ENCODE measurements at regions not wholly inside any gene's neighbourhood (a gene's known extent, or its start where the extent isn't known, plus 50 kb on each side); places are given as distances from the start of the nearest gene placed in this dataset.

- Histone ChIP-seq H3K36me3 (ENCODE audit: control insufficient read depth in 1 of 2, insufficient read depth in 2 of 2, low read length in 2 of 2) (no peaks in the 10 kb centered on the region), H3K9me3 (ENCODE audit: control insufficient read depth in 1 of 2, insufficient read depth in 1 of 2, low read depth in 1 of 2, low read length in 2 of 2) (no peaks in the 10 kb centered on the region), H3K79me2 (ENCODE audit: insufficient read depth, low read length) (no peaks in the 10 kb centered on the region), H3K27ac (ENCODE audit: low read depth, low read length) (no peak overlapping the region), H3K9ac (ENCODE audit: low read length) (no peak overlapping the region), H3K9me2 (ENCODE audit: insufficient read depth) (no peaks in the 10 kb centered on the region; the same call in 1 of the 2 replicates), H2AFZ (ENCODE audit: low read depth, low read length, poor library complexity, severe bottlenecking) (no peak overlapping the region), H4K20me1 (ENCODE audit: insufficient read depth) (no peaks in the 10 kb centered on the region), H3K27me3 (ENCODE audit: insufficient read depth, low read length) (no peaks in the 10 kb centered on the region), H3K4me1 (ENCODE audit: control insufficient read depth in 1 of 2, insufficient read depth in 2 of 2, low read length in 2 of 2) (peaks cover 5 to 8% of the 10 kb centered on the region in 2 experiments; a peak in 3 of 4 replicates), H3K4me3 (replicated peaks in 1 of 2; ENCODE audit: low read depth in 1 of 2, low read length in 2 of 2) (no peak overlapping the region), H3K4me2 (ENCODE audit: low read length) (no peak overlapping the region)
- CTCF ChIA-PET, result no interaction called here
- RAD21 ChIA-PET (ENCODE audit: low non-redundant PET in 1 of 2, low total read pairs in 2 of 2, uncharacterized antibody in 2 of 2, unreplicated experiment in 2 of 2), result no interaction called here
- BruUV-seq (replicated peaks), result no TSS peak
- POLR2A ChIA-PET, result no interaction called here
- intact Hi-C loops (cut with micrococcal nuclease), result no loop called here
- DNase-seq (ENCODE audit: low read depth, low spot score) (no peak), ATAC-seq (no peak)
- TF ChIP-seq CTCF (IDR thresholded peaks at IDR 0.05 in 2 of 3, conservative IDR thresholded peaks at IDR 0.05 in 1 of 3; ENCODE audit: borderline replicate concordance in 1 of 3, insufficient read depth in 1 of 3, low read depth in 2 of 3, low read length in 2 of 3) (no peak), TCF7L2 (IDR thresholded peaks at IDR 0.05; ENCODE audit: borderline replicate concordance, extremely low read depth, insufficient read depth, insufficient read length) (no peak), POLR2AphosphoS5 (IDR thresholded peaks at IDR 0.05; ENCODE audit: low read depth, low read length) (no peak), MAX (IDR thresholded peaks at IDR 0.05) (no peak), RAD21 (IDR thresholded peaks at IDR 0.05; ENCODE audit: low read depth) (no peak), YY1 (IDR thresholded peaks at IDR 0.05; ENCODE audit: extremely low read depth, insufficient replicate concordance, low read depth, low read length) (no peak), CBX3 (IDR thresholded peaks at IDR 0.05; ENCODE audit: low read depth) (no peak), ATF3 (IDR thresholded peaks at IDR 0.05) (no peak), ELF1 (IDR thresholded peaks at IDR 0.05; ENCODE audit: borderline replicate concordance, low read depth) (no peak), ZBTB33 (IDR thresholded peaks at IDR 0.05; ENCODE audit: extremely low read depth, insufficient replicate concordance, low read length) (no peak), JUND (IDR thresholded peaks at IDR 0.05) (no peak), EGR1 (IDR thresholded peaks at IDR 0.05; ENCODE audit: low read depth) (no peak), ZFX (IDR thresholded peaks at IDR 0.05) (no peak)
Measured at GRCh38 chr7:46975493-46975892, 606.4 kb downstream of the TNS3 start.
